Gastroesophageal sphincter (tissue), 4 donors: ENCODE measurements at regions not wholly inside any gene's neighbourhood (a gene's known extent, or its start where the extent isn't known, plus 50 kb on each side); places are given as distances from the start of the nearest gene placed in this dataset.

Experiments used
- ATAC-seq: fragments of 150-250 bp; one replicate; pipeline ENCODE4 v1.9.1; 2016; ENCODE audit warnings: mild to moderate bottlenecking, moderate library complexity
- H3K27ac ChIP-seq, 4 donors: fragments of 200-600 bp; sonication (generic) in 3 of 4; 1 replicate in 3 of 4; 2 replicates in 1 of 4; pipeline ENCODE4 v1.5.1; 2016 to 2019
- H3K27me3 ChIP-seq: fragments of 200-600 bp; sonication (generic); one replicate; pipeline ENCODE4 v1.5.1; 2019
- H3K36me3 ChIP-seq, 2 donors: fragments of 200-600 bp; sonication (generic); one replicate each; pipeline ENCODE4 v1.5.1; 2019; ENCODE audit warnings: control low read depth in 1 of 2
- H3K4me1 ChIP-seq, 3 donors: fragments of 200-600 bp; sonication (generic); 1 replicate in 2 of 3; 2 replicates in 1 of 3; pipeline ENCODE4 v1.5.1; 2016 to 2019; ENCODE audit warnings: control low read depth in 2 of 3
- H3K4me3 ChIP-seq, 2 donors: fragments of 200-600 bp; sonication (generic); one replicate each; pipeline ENCODE4 v1.5.1; 2019; ENCODE audit warnings: mild to moderate bottlenecking in 1 of 2, moderate library complexity in 1 of 2
- H3K9me3 ChIP-seq, 3 donors: fragments of 200-600 bp; sonication (generic); one replicate each; pipeline ENCODE4 v1.5.1; 2017 to 2019; ENCODE audit warnings: control low read depth in 2 of 3
- EP300 ChIP-seq: sonication (generic); formaldehyde crosslinking; IDR thresholded peaks from one replicate; pipeline ENCODE4 v1.6.1; 2017; ENCODE audit warnings: antibody characterized with exemption, mild to moderate bottlenecking
- POLR2A ChIP-seq, 2 donors: fragments of 450-650 bp; IDR thresholded peaks; one replicate each; pipeline ENCODE4 v1.6.1; 2017; ENCODE audit warnings: antibody characterized with exemption in 2 of 2, mild to moderate bottlenecking in 2 of 2, moderate library complexity in 1 of 2
- POLR2AphosphoS5 ChIP-seq: sonication (generic); formaldehyde crosslinking; IDR thresholded peaks from one replicate; pipeline ENCODE4 v1.6.1; 2017; ENCODE audit warnings: antibody characterized with exemption
- WGBS, 2 donors: methylation state at CpG; one replicate each; pipeline ENCODE4 v1.1.5; 2018; ENCODE audit warnings: low coverage in 1 of 2; 5-methylcytosine and 5-hydroxymethylcytosine counted together
- TF ChIP-seq, protein P1 (sequence below), 4 experiments: fragments of 200-600 bp in 2 of 4; fragments of 450-650 bp in 2 of 4; sonication (generic) in 1 of 4; IDR thresholded peaks; one replicate each; pipeline ENCODE4 v1.5.1; 2017 to 2019; ENCODE audit warnings: antibody characterized with exemption in 4 of 4, mild to moderate bottlenecking in 2 of 4, moderate library complexity in 2 of 4

DNA sequence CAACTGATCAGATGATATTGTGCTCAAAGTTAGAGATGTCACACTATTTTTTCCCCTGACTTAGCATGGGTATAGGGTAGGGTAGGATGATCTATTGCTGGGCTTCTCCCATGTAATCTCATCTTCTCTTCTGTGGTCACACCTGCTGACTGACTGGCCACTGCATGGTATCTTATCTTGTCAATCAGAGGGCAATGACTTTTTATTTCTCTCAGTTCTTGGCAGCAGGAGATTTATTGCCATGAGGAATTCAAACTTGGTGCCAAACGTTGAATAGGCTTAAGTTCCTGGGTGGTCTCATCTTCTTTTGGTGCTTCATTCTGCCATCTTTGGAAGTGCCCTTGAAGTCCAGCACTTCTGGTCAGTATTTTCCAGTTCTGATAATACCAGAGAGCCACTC lies 226.4 kb upstream of the POGK start:
- 17% methylated on average over 1 of the region's 1 CpG; no CpG with 5 or more reads in 1 of the 2 donors for WGBS, 2 donors
- Histone ChIP-seq H3K4me1 (no peaks in the 10 kb centered on the region), H3K9me3 (no peaks in the 10 kb centered on the region), H3K36me3 (no peaks in the 10 kb centered on the region), H3K4me3 (no peak overlapping the region), H3K27ac (no peak overlapping the region), H3K27me3 (no peaks in the 10 kb centered on the region)
- TF ChIP-seq EP300, result no peak
- TF ChIP-seq POLR2A (IDR thresholded peaks at IDR 0.05), result no peak
- no peak for TF ChIP-seq POLR2AphosphoS5
- TF ChIP-seq, protein P1, sequence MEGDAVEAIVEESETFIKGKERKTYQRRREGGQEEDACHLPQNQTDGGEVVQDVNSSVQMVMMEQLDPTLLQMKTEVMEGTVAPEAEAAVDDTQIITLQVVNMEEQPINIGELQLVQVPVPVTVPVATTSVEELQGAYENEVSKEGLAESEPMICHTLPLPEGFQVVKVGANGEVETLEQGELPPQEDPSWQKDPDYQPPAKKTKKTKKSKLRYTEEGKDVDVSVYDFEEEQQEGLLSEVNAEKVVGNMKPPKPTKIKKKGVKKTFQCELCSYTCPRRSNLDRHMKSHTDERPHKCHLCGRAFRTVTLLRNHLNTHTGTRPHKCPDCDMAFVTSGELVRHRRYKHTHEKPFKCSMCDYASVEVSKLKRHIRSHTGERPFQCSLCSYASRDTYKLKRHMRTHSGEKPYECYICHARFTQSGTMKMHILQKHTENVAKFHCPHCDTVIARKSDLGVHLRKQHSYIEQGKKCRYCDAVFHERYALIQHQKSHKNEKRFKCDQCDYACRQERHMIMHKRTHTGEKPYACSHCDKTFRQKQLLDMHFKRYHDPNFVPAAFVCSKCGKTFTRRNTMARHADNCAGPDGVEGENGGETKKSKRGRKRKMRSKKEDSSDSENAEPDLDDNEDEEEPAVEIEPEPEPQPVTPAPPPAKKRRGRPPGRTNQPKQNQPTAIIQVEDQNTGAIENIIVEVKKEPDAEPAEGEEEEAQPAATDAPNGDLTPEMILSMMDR (IDR thresholded peaks at IDR 0.05), result no peak
- ATAC-seq, result no peak

DNA sequence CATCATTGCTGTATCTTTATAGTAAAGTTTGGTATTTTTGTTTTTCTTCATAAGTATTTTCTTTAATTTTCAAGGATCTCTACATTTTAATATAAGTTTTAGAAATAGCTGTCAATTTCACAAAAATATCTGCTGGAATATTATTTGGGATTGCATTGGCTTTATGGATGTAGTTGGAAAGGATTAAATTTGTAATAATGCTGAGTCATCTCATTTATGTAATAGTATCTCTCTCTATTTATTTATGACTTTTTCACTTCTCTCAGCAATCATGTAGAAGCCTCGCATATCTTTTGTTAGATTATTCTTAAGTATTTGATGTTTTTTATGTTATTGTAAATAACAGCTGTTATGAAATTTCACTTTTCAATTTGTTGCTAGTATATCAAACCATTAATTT lies 223.1 kb upstream of the POGK start:
- WGBS, 2 donors, result 67 to 71% methylated on average over 1 of the region's 1 CpG
- H3K27ac ChIP-seq, result no peak overlapping the region
- TF ChIP-seq, protein P1 (IDR thresholded peaks at IDR 0.05), result no peak
- TF ChIP-seq POLR2AphosphoS5, result no peak
- no peak for TF ChIP-seq EP300
- TF ChIP-seq POLR2A (IDR thresholded peaks at IDR 0.05), result no peak
- no peak overlapping the region for H3K4me3 ChIP-seq
- no peaks in the 10 kb centered on the region for H3K9me3 ChIP-seq
- no peaks in the 10 kb centered on the region for H3K27me3 ChIP-seq
- no peak for ATAC-seq
- no peaks in the 10 kb centered on the region for H3K36me3 ChIP-seq
- no peaks in the 10 kb centered on the region for H3K4me1 ChIP-seq

DNA sequence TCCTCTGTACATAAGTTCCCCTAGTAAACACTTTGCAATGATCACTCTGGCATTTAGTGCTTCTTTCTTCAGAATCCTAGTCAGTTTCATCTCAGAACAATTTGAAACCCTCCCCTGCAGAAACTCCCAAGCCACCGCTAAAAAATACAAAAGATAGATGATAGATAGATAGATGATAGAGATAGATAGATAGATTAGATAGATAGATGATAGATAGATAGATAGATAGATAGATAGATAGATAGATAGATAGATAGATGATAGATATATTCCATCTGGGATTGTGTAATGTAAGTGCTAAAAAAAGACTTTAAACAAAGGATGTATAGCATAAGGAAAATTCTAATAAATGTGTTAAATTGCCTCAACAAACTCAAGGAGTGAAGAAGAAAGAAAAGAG lies 212.6 kb upstream of the POGK start:
- WGBS, 2 donors, result 55% methylated on average over 1 of the region's 1 CpG; no CpG with 5 or more reads in 1 of the 2 donors
- no peaks in the 10 kb centered on the region for H3K4me1 ChIP-seq
- no peak for ATAC-seq
- no peak overlapping the region for H3K27ac ChIP-seq
- H3K36me3 ChIP-seq, result no peaks in the 10 kb centered on the region
- no peak overlapping the region for H3K4me3 ChIP-seq
- TF ChIP-seq, protein P1 (IDR thresholded peaks at IDR 0.05), result no peak
- TF ChIP-seq EP300 (no peak), POLR2A (IDR thresholded peaks at IDR 0.05) (no peak), POLR2AphosphoS5 (no peak)
- H3K27me3 ChIP-seq, result no peaks in the 10 kb centered on the region
- H3K9me3 ChIP-seq, result no peaks in the 10 kb centered on the region

DNA sequence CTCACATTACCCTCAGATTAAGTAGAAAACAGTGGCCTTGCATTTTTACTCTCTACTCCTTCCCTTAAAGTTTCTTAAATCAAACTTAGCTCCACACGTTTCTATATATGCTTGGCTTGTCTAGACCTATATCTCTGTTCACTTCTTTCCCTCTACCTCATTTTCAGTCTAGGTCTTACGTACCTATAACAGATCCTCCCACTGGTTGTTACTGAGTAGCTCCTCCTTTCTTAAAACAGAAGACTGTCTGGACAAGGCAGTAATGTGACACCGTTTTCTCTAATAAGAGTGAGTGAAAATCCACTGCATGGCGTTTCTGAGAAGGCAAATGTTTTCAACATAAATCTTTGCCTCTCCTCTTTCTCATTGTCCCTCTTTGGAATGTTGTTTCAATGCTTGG lies 211.7 kb upstream of the POGK start:
- TF ChIP-seq POLR2AphosphoS5, result no peak
- TF ChIP-seq EP300, result no peak
- TF ChIP-seq, protein P1 (IDR thresholded peaks at IDR 0.05), result no peak
- no peak for TF ChIP-seq POLR2A (IDR thresholded peaks at IDR 0.05)

DNA sequence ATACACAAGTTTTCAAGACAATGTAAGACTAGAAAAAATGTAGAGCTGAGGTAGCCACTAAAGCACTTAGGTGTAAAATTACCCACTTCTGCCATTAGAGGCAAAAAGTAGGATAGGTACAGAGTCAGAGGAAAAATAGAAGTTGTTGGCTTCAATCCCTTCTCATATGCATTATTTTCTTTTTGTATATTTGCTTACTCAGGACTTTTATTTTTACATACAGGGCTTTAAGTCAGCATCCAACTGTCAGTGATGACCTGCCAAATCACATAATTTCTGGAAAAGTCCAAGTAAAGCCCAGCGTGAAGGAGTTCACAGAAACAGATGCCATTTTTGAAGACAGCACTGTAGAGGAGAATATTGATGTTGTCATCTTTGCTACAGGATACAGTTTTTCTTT lies 211.0 kb upstream of the POGK start:
- Histone ChIP-seq H3K4me1 (no peaks in the 10 kb centered on the region), H3K36me3 (no peaks in the 10 kb centered on the region), H3K27me3 (no peaks in the 10 kb centered on the region), H3K27ac (no peak overlapping the region), H3K4me3 (no peak overlapping the region), H3K9me3 (no peaks in the 10 kb centered on the region)
- WGBS, 2 donors, result 57 to 71% methylated on average over 1 of the region's 1 CpG
- ATAC-seq, result no peak
- TF ChIP-seq, protein P1 (IDR thresholded peaks at IDR 0.05), result no peak

More for the DNA sequence above, 211.7 kb upstream of the POGK start:
- Histone ChIP-seq H3K36me3 (no peaks in the 10 kb centered on the region), H3K4me3 (no peak overlapping the region), H3K27ac (no peak overlapping the region), H3K27me3 (no peaks in the 10 kb centered on the region), H3K4me1 (no peaks in the 10 kb centered on the region), H3K9me3 (no peaks in the 10 kb centered on the region)
- no peak for ATAC-seq
- WGBS, 2 donors, result 27 to 50% methylated on average over 3 of the region's 4 CpGs
